ENCODE measurements at regions not wholly inside any gene's neighbourhood (a gene's known extent, or its start where the extent isn't known, plus 50 kb on each side); places are given as distances from the start of the nearest gene placed in this dataset.

GRCh38 chr13:73937441-73937840, 196.8 kb downstream of the KLF12 start:
- peak; percentile 42 for DNase-seq (ENCODE audit: low read depth)

DNA sequence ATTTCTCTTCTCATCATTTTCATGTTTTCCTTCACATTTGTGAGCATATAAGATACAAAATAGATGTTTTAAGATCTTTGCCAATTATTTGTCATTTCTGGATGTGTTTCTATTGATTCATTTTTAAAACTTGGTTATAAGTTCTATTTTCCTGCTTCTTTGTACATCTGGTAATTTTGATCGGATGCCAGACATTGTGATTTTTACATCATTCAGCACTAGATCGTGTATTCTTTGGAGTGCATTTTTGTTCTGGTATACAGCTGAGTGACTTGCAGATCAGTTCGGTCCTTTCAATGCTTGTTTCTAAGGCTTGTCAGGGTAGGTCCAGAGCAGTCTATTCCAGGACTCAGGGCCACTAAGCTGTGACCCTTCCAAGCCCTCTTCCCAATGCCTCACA, 198.2 kb downstream of the KLF12 start:
- DNase-seq (ENCODE audit: low read depth) = no peak

GRCh38 chr13:73934771-73935170, 199.4 kb downstream of the KLF12 start:
- DNase-seq (ENCODE audit: low read depth) = no peak

- DNase-seq (ENCODE audit: low read depth) = peak; percentile 9
These were observed 200.0 kb downstream of the KLF12 start for GRCh38 chr13:73934215-73934641.

GRCh38 chr13:73933795-73934194, 200.4 kb downstream of the KLF12 start:
- DNase-seq (ENCODE audit: low read depth) = no peak

DNA sequence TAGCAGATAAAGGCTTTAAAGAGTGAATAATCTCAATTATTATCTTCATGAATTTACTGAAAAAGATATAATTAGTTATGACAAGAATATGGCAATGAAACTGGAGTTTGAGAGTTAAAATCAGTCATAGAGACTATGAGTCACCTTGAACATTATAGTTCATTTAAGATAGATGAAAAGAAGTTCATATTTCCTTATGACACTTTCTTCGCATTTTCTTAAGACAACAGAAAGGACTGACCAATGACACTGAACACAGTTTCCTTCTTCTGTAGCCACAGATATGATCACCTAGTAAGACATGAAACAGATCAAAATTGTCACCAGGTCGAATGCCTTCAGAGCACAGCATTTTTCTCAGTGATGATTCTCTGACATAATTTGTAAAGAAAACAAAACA, 202.1 kb downstream of the KLF12 start:
- DNase-seq (ENCODE audit: low read depth) = no peak

- DNase-seq (ENCODE audit: low read depth) = no peak
These were observed 204.8 kb downstream of the KLF12 start for GRCh38 chr13:73929287-73929932.

DNA sequence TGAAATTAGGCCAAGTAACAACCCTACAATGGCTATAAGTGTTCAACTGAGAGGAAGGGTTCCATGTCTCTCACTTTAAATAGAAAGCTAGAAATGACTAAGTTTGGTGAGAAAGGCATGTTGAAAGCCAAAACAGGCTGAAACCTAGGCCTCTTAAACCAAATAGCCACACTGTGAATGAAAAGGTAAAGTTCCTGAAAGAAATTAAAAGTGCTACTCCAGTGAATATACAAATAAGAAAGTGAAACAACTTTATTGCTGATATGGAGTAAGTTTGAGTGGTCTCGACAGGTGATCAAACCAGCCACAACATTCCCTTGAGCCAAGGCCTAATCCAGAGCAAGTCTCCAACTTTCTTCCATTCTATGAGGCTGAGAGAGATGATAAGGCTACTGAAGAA, 209.6 kb downstream of the KLF12 start:
- no peak for DNase-seq (ENCODE audit: low read depth)

- no peak for DNase-seq (ENCODE audit: low read depth)
These were observed 211.5 kb downstream of the KLF12 start for GRCh38 chr13:73922493-73923393.

DNA sequence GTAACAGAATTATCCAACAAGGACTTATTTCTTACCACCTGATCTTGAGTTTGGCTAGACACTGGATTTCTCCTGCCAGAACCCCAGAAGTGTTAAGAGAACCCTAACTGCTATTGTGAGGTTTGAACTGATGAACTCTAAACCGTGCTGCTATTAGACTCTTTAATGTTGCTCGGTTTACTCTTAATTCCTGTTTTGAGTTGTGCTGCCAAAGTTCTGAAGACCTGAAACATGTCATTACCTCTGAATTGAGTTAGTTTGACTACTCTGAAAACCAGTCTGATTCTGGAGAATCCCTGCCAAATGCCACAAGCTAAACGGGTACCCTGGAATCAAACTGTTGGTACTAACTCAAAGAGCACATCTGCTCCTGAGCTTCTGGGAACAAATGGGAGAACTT, 215.5 kb downstream of the KLF12 start:
- DNase-seq (ENCODE audit: low read depth) = no peak

GRCh38 chr13:73913751-73914518, 220.3 kb downstream of the KLF12 start:
- no peak for DNase-seq (ENCODE audit: low read depth)

- DNase-seq (ENCODE audit: low read depth) = peak; percentile 43
These were observed 221.0 kb downstream of the KLF12 start for GRCh38 chr13:73913079-73913740.

- no peak for DNase-seq (ENCODE audit: low read depth)
These were observed 222.8 kb downstream of the KLF12 start for GRCh38 chr13:73911361-73911760.

- no peak for DNase-seq (ENCODE audit: low read depth)
These were observed 223.5 kb downstream of the KLF12 start for GRCh38 chr13:73910733-73911132.

DNA sequence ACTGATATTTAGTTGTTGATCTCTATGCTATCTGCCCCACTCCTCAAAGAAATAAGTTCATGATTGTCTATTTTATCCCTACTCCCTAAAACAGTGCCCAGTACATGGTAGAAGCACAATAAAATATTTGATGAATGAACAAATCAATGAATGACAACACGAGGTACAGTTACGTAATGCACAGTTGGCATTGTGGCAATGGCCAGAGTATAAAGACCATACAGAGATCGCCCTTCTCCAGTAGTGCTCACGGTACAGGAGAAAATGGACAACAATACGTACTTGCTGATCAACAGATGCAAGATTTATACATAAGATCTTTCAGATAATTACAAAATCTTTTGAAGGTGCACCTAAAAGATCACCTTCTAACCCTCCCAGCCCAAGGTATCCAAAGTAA, 225.4 kb downstream of the KLF12 start:
- no peak for DNase-seq (ENCODE audit: low read depth)

- DNase-seq (ENCODE audit: low read depth) = no peak
These were observed 229.6 kb downstream of the KLF12 start for GRCh38 chr13:73904625-73905024.

- DNase-seq (ENCODE audit: low read depth) = no peak
These were observed 230.6 kb downstream of the KLF12 start for GRCh38 chr13:73903561-73903960.

GRCh38 chr13:73902847-73903246, 231.4 kb downstream of the KLF12 start:
- no peak for DNase-seq (ENCODE audit: low read depth)

GRCh38 chr13:73902296-73902695, 231.9 kb downstream of the KLF12 start:
- DNase-seq (ENCODE audit: low read depth) = no peak

DNA sequence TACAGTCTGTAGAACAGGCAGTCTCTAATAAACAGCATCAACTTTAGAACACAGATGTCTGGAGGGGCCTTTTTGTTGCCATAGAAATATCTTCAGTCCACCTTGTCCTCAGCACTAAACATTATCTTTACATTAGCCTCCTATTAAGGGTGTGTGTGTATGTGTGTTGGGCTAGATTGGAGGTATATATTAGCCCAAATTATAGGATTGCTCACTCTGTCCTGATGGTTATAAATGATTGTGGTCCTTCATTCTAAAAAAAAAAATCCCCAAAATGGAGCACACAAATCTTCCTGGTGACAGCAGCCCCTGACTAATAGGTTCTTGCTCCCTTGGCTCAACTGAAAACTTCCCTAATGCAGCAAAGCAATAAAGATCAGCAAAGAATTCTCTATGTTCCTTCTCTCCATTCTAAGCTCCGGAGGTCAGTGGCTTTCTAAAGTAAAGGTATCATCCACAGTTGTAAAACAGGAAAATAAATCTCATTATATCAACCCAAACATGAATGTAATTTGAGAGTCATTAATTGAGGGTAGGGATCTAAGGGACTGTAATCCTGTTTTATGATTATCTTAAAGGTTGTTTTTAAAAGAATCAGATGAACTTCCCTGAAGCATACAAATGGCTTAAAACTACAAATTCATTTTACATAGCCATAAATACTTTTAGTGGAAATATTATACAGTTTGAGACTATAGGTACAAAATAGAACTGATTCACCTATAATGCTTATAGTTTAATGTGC, 232.7 kb downstream of the KLF12 start:
- DNase-seq (ENCODE audit: low read depth) = no peak

DNA sequence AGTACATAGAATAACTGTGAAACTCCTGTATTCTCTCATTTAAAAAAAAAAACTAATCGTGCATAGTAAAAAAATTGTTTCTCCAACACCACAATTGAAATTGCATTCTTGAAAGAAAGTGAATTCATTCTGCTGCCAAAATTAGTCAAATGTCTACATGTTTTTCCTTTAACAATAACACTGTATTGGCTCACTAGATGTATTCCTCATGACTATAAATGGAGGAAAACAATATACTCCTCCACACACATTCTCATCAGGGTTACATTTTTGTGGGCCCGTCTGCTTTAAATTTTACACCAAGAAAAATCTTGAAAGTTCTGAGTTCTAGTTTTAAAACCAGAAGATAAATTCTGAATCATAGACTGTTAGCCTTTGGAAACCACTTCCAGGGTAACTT, 233.6 kb downstream of the KLF12 start:
- DNase-seq (ENCODE audit: low read depth) = no peak

All from RPMI7951 (cell line).